ENCODE measurements at regions not wholly inside any gene's neighbourhood (a gene's known extent, or its start where the extent isn't known, plus 50 kb on each side); places are given as distances from the start of the nearest gene placed in this dataset.

DNA sequence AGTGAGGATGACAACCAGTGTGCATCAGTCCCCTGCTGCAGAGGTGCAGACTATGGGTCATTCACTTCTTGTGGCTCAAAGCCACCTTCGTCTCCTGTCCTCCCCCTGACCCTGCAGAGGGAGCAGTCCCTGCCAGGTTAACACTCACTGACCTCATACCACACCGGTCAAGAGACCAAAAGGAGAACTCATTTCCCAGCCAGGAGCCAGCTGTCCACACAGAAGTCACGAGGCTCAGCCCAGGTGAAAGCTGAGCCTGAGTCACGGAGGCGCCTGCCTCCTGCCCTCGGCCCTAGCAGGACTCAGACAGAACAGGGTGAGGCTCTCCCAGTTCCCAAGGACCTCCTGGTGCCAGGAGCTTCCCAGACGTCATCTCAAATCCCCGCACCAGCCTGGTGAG is 103.7 kb downstream of the MN1 start:
- Histone ChIP-seq H3K27me3 (no peaks in the 10 kb centered on the region), H3K4me1 (replicated peaks in 1 of 2) (no peaks in the 10 kb centered on the region), H3K9me3 (replicated peaks in 1 of 3) (peaks cover 0 to 5% (median 0%) of the 10 kb centered on the region in 3 donors), H3K36me3 (replicated peaks in 1 of 2) (no peaks in the 10 kb centered on the region), H3K27ac (no peak overlapping the region), H3K4me3 (no peak overlapping the region)
- DNase-seq, result no peak
- TF ChIP-seq CTCF (IDR thresholded peaks at IDR 0.05) (no peak), POLR2A (IDR thresholded peaks at IDR 0.05) (no peak)
- intact Hi-C loops (cut with DNase I), result no loop called here
- 77 to 83% (median 80%) methylated on average over 8 of the region's 8 CpGs for WGBS, 4 donors

Small RNA genes in the stretch of these regions (small RNA-seq; reads per million reads assigned to genes)
- gene RNU6-1066P, result 0 reads per million in 2 donors

All from adrenal gland (tissue), 9 donors.